HepG2 (cell line): ENCODE measurements at regions not wholly inside any gene's neighbourhood (a gene's known extent, or its start where the extent isn't known, plus 50 kb on each side); places are given as distances from the start of the nearest gene placed in this dataset.

Experiments
- ATAC-seq: fragments of 200-7000 bp; cut with Tn5 transposase; 3 replicates; pipeline ENCODE4 v1.9.1; 2020; ENCODE audit warnings: mild to moderate bottlenecking, moderate library complexity
- BruUV-seq: library from RNA; stranded (reverse); fragments of 400-500 nt; replicated peaks from 2 replicates; lab custom pipeline; 2021; lab: Mats Ljungman, UMichigan
- CTCF ChIA-PET: fragments of 300-600 bp; formaldehyde crosslinking; extraction: SDS; loops from one replicate; lab custom pipeline; 2021; ENCODE audit warnings: low total read pairs, inconsistent platforms, low intra/inter-chr PET ratio; lab: Yijun Ruan, JAX
- POLR2A ChIA-PET: fragments of 350-600 bp; sonication (Branson Sonifier 250); formaldehyde crosslinking; loops from one replicate; lab custom pipeline; 2020; ENCODE audit warnings: antibody characterized with exemption, inconsistent platforms; lab: Yijun Ruan, JAX
- DNase-seq: peaks from one replicate; pipeline ENCODE4 v3.0.0-alpha.2; 2015; ENCODE audit warnings: low spot score
- FAIRE-seq: peaks from 3 replicates; lab custom pipeline; 2011; peaks lifted over from hg19 to GRCh38; lab: Jason Lieb, UNC
- H2AFZ ChIP-seq: one replicate; pipeline ENCODE4 v1.6.1; 2011; ENCODE audit warnings: low read length, inconsistent platforms
- H3K27ac ChIP-seq: fragments of 300-600 bp; 3 replicates; pipeline ENCODE4 v1.8.0; 2011; ENCODE audit warnings: mixed run types, mild to moderate bottlenecking, mixed read lengths, low read length, inconsistent platforms; ENCODE audit not compliant: insufficient read depth; ENCODE audit errors: extremely low read length
- H3K27me3 ChIP-seq, 2 experiments: fragments of 200-600 bp in 1 of 2; 2 replicates in 1 of 2; 3 replicates in 1 of 2; pipeline versions ENCODE4 v1.6.0 to v1.8.0; 2011; ENCODE audit warnings: low read length in 2 of 2, mild to moderate bottlenecking in 2 of 2, moderate library complexity in 2 of 2, inconsistent platforms in 1 of 2; ENCODE audit not compliant: insufficient read depth in 2 of 2, control insufficient read depth in 1 of 2
- H3K36me3 ChIP-seq, 2 experiments: fragments of 200-600 bp in 1 of 2; replicated peaks in 1 of 2; 2 replicates in 1 of 2; 3 replicates in 1 of 2; pipeline versions ENCODE4 v1.5.1 to v1.8.0; 2011; ENCODE audit warnings: low read length in 2 of 2, inconsistent platforms in 1 of 2; ENCODE audit not compliant: insufficient read depth in 2 of 2, control insufficient read depth in 1 of 2
- H3K4me1 ChIP-seq: 2 replicates; pipeline ENCODE4 v1.5.1; 2012; ENCODE audit warnings: low read length, inconsistent platforms; ENCODE audit not compliant: insufficient read depth
- H3K4me2 ChIP-seq: 2 replicates; pipeline ENCODE4 v1.6.0; 2011; ENCODE audit warnings: low read depth, low read length, inconsistent platforms
- H3K4me3 ChIP-seq, 3 experiments: fragments of 200-600 bp in 1 of 3; sonication (generic), shearing (Covaris generic) in 1 of 3; replicated peaks in 1 of 3; 2 replicates each; pipeline ENCODE4 v1.5.1; 2011 to 2016; ENCODE audit warnings: low read length in 3 of 3, inconsistent platforms in 2 of 3, low read depth in 2 of 3, mild to moderate bottlenecking in 2 of 3, control low read depth in 1 of 3, mixed read lengths in 1 of 3; ENCODE audit not compliant: insufficient read depth in 1 of 3
- H3K79me2 ChIP-seq: one replicate; pipeline ENCODE4 v1.6.1; 2011; ENCODE audit warnings: low read length, inconsistent platforms; ENCODE audit not compliant: insufficient read depth
- H3K9ac ChIP-seq: 2 replicates; pipeline ENCODE4 v1.6.0; 2011; ENCODE audit warnings: mild to moderate bottlenecking, low read depth, low read length, inconsistent platforms; ENCODE audit not compliant: insufficient read depth
- H3K9me3 ChIP-seq: 2 replicates; pipeline ENCODE4 v1.5.1; 2012; ENCODE audit warnings: mild to moderate bottlenecking, low read length
- H4K20me1 ChIP-seq: 2 replicates; pipeline ENCODE4 v1.6.0; 2011; ENCODE audit warnings: inconsistent platforms, mild to moderate bottlenecking, low read length, moderate library complexity; ENCODE audit not compliant: insufficient read depth
- ARID4A ChIP-seq: sonication (generic); formaldehyde crosslinking; IDR thresholded peaks from 2 replicates; pipeline ENCODE4 v1.5.0; 2020; ENCODE audit warnings: mild to moderate bottlenecking, missing genetic modification reagents, borderline replicate concordance
- E2F1 ChIP-seq: sonication (generic); formaldehyde crosslinking; IDR thresholded peaks from 2 replicates; pipeline ENCODE4 v1.5.0; 2020; ENCODE audit warnings: missing genetic modification reagents
- SRSF9 ChIP-seq: fragments of 200-400 bp; formaldehyde crosslinking; IDR thresholded peaks from 2 replicates; pipeline ENCODE4 v1.6.1; 2018; ENCODE audit warnings: borderline replicate concordance, mild to moderate bottlenecking, low read depth, low read length; ENCODE audit not compliant: insufficient read depth, poor library complexity, severe bottlenecking
- ZBTB38 ChIP-seq: sonication (generic); formaldehyde crosslinking; IDR thresholded peaks from 2 replicates; pipeline ENCODE4 v1.5.1; 2020; ENCODE audit warnings: mild to moderate bottlenecking, missing genetic modification reagents
- ZBTB7A ChIP-seq: sonication (generic); formaldehyde crosslinking; IDR thresholded peaks from 2 replicates; pipeline ENCODE4 v1.8.0; 2022; ENCODE audit warnings: mild to moderate bottlenecking, missing genetic modification reagents
- WGBS: methylation state at CpG from one replicate; pipeline ENCODE4 v1.1.6; 2017; ENCODE audit warnings: low lambda C conversion rate; 5-methylcytosine and 5-hydroxymethylcytosine counted together
- in situ Hi-C: cut with HindIII; loops from 2 replicates; pipeline ENCODE4 v1.10.0; 2017; ENCODE audit warnings: low pct_unique_long_range_greater_than_20kb; ENCODE audit not compliant: extremely low pct_ligation_motif_present
- intact Hi-C: fragments of 100-400 bp; cut with micrococcal nuclease; formaldehyde crosslinking; loops from one replicate; pipeline ENCODE4 v1.10.0; 2022; ENCODE audit not compliant: unreplicated experiment

DNA sequence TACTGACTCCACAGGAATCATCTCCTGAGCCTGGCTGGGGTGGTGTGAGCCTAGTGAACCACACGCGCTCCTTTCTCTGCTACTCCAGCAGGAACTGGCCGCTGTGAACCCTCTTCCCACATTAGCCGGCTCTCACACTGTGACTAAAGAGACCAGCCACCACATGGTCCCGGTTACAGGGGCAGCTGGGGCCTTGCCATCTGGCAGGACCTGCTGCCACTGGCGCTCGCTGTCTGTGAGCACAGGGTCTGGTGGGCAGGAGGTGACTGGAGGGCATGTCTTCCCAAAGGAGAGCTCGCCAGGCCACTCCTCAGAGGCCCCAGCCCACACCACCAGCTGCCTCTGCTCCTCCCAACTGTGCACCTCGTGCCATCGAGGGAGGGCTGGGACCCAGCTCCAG, 99.3 kb downstream of the SINHCAF start:
- CTCF ChIA-PET, result no interaction called here
- ATAC-seq (no peak), DNase-seq (no peak), FAIRE-seq (no peak)
- 0% methylated on average over 1 of the region's 10 CpGs for WGBS
- intact Hi-C loops, result no loop called here
- no peaks in the 10 kb centered on the region for H3K9me3 ChIP-seq
- H3K27ac ChIP-seq, result no peak overlapping the region
- no peak overlapping the region for H3K9ac ChIP-seq
- no peak overlapping the region for H3K4me3 ChIP-seq
- no peak for TF ChIP-seq ZBTB7A (CRISPR knock-in tag)
- no peak for TF ChIP-seq E2F1 (CRISPR knock-in tag)
- no peak for TF ChIP-seq ZBTB38
- TF ChIP-seq ARID4A (CRISPR knock-in tag), result no peak
- no peak for TF ChIP-seq SRSF9
- in situ Hi-C loops, result no loop called here
- no peak overlapping the region for H3K4me2 ChIP-seq
- H3K27me3 ChIP-seq, result peaks cover 2 to 17% of the 10 kb centered on the region in 2 experiments; a peak in 4 of 5 replicates
- H3K4me1 ChIP-seq, result peaks cover 14% of the 10 kb centered on the region
- no peaks in the 10 kb centered on the region for H3K36me3 ChIP-seq
- H4K20me1 ChIP-seq, result no peaks in the 10 kb centered on the region
- H3K79me2 ChIP-seq, result no peaks in the 10 kb centered on the region
- no TSS peak for BruUV-seq
- POLR2A ChIA-PET, result no interaction called here
- no peak overlapping the region for H2AFZ ChIP-seq
